Effector memory CD4-positive, alpha-beta T cell (primary cell): ENCODE measurements at regions not wholly inside any gene's neighbourhood (a gene's known extent, or its start where the extent isn't known, plus 50 kb on each side); places are given as distances from the start of the nearest gene placed in this dataset.

Experiments used
- DNase-seq, 3 donors: peaks; one replicate each; pipeline ENCODE4 v3.0.0-alpha.2; 2020
- H3K27ac ChIP-seq: 2 replicates; pipeline ENCODE4 v1.7.0; 2013; ENCODE audit warnings: mild to moderate bottlenecking, low read length, moderate library complexity; ENCODE audit not compliant: insufficient read depth, poor library complexity, severe bottlenecking
- H3K27me3 ChIP-seq: replicated peaks from 2 replicates; pipeline ENCODE4 v1.7.0; 2013; ENCODE audit warnings: mild to moderate bottlenecking, low read length; ENCODE audit not compliant: insufficient read depth, control insufficient read depth, poor library complexity, severe bottlenecking
- H3K36me3 ChIP-seq: 2 replicates; pipeline ENCODE4 v1.7.0; 2013; ENCODE audit warnings: mild to moderate bottlenecking, low read length, moderate library complexity; ENCODE audit not compliant: control insufficient read depth, insufficient read depth
- H3K4me1 ChIP-seq: 2 replicates; pipeline ENCODE4 v1.7.0; 2013; ENCODE audit warnings: low read length, mild to moderate bottlenecking; ENCODE audit not compliant: control insufficient read depth, insufficient read depth, poor library complexity, severe bottlenecking
- H3K4me3 ChIP-seq: 2 replicates; pipeline ENCODE4 v1.7.0; 2013; ENCODE audit warnings: low read length, low read depth, mild to moderate bottlenecking; ENCODE audit not compliant: insufficient read depth, poor library complexity, severe bottlenecking
- H3K9me3 ChIP-seq: 2 replicates; pipeline ENCODE4 v1.7.0; 2013; ENCODE audit warnings: mild to moderate bottlenecking, low read length, moderate library complexity; ENCODE audit not compliant: control insufficient read depth

- Histone ChIP-seq H3K36me3 (no peaks in the 10 kb centered on the region), H3K4me3 (no peak overlapping the region), H3K4me1 (peaks cover 4% of the 10 kb centered on the region), H3K9me3 (no peaks in the 10 kb centered on the region), H3K27ac (no peak overlapping the region), H3K27me3 (no peaks in the 10 kb centered on the region)
- no peak for DNase-seq
These were observed 88.0 kb upstream of the PELI1 start for GRCh38 chr2:64232266-64232665.

GRCh38 chr2:64233376-64233922 is 89.2 kb upstream of the PELI1 start:
- Histone ChIP-seq H3K9me3 (no peaks in the 10 kb centered on the region), H3K27ac (no peak overlapping the region), H3K4me1 (peaks cover 4% of the 10 kb centered on the region), H3K4me3 (no peak overlapping the region), H3K27me3 (no peaks in the 10 kb centered on the region), H3K36me3 (no peaks in the 10 kb centered on the region)
- DNase-seq = no peak

- no peaks in the 10 kb centered on the region for H3K36me3 ChIP-seq
- DNase-seq = no peak
- H3K27me3 ChIP-seq = no peaks in the 10 kb centered on the region
- H3K4me3 ChIP-seq = no peak overlapping the region
- H3K4me1 ChIP-seq = no peaks in the 10 kb centered on the region
- no peak overlapping the region for H3K27ac ChIP-seq
- H3K9me3 ChIP-seq = no peaks in the 10 kb centered on the region
These were observed 89.9 kb upstream of the PELI1 start for GRCh38 chr2:64234150-64234549.

GRCh38 chr2:64234785-64235184 is 90.6 kb upstream of the PELI1 start:
- H3K9me3 ChIP-seq = no peaks in the 10 kb centered on the region
- no peak overlapping the region for H3K27ac ChIP-seq
- DNase-seq = no peak
- H3K36me3 ChIP-seq = no peaks in the 10 kb centered on the region
- no peaks in the 10 kb centered on the region for H3K4me1 ChIP-seq
- H3K27me3 ChIP-seq = no peaks in the 10 kb centered on the region
- no peak overlapping the region for H3K4me3 ChIP-seq

GRCh38 chr2:64237266-64237665 is 93.0 kb upstream of the PELI1 start:
- Histone ChIP-seq H3K27me3 (no peaks in the 10 kb centered on the region), H3K9me3 (no peaks in the 10 kb centered on the region), H3K27ac (no peak overlapping the region), H3K36me3 (no peaks in the 10 kb centered on the region), H3K4me3 (no peak overlapping the region), H3K4me1 (no peaks in the 10 kb centered on the region)
- DNase-seq = no peak

GRCh38 chr2:64238799-64239198 is 94.6 kb upstream of the PELI1 start:
- Histone ChIP-seq H3K9me3 (no peaks in the 10 kb centered on the region), H3K27ac (no peak overlapping the region), H3K4me1 (no peaks in the 10 kb centered on the region), H3K27me3 (no peaks in the 10 kb centered on the region), H3K4me3 (no peak overlapping the region), H3K36me3 (no peaks in the 10 kb centered on the region)
- no peak for DNase-seq

GRCh38 chr2:64243081-64244036 is 99.1 kb upstream of the PELI1 start:
- Histone ChIP-seq H3K4me1 (no peaks in the 10 kb centered on the region), H3K36me3 (no peaks in the 10 kb centered on the region), H3K27ac (no peak overlapping the region), H3K4me3 (no peak overlapping the region), H3K27me3 (no peaks in the 10 kb centered on the region), H3K9me3 (no peaks in the 10 kb centered on the region)
- no peak for DNase-seq

GRCh38 chr2:64244037-64244416 is 99.8 kb upstream of the PELI1 start:
- no peak overlapping the region for H3K27ac ChIP-seq
- H3K36me3 ChIP-seq = no peaks in the 10 kb centered on the region
- no peaks in the 10 kb centered on the region for H3K27me3 ChIP-seq
- H3K4me3 ChIP-seq = no peak overlapping the region
- H3K4me1 ChIP-seq = no peaks in the 10 kb centered on the region
- no peak for DNase-seq
- H3K9me3 ChIP-seq = no peaks in the 10 kb centered on the region

- no peaks in the 10 kb centered on the region for H3K9me3 ChIP-seq
- H3K27me3 ChIP-seq = no peaks in the 10 kb centered on the region
- H3K27ac ChIP-seq = no peak overlapping the region
- H3K36me3 ChIP-seq = no peaks in the 10 kb centered on the region
- DNase-seq = no peak
- no peaks in the 10 kb centered on the region for H3K4me1 ChIP-seq
- no peak overlapping the region for H3K4me3 ChIP-seq
These were observed 101.4 kb upstream of the PELI1 start for GRCh38 chr2:64245631-64246030.

GRCh38 chr2:64246962-64247361 is 102.7 kb upstream of the PELI1 start:
- Histone ChIP-seq H3K4me3 (no peak overlapping the region), H3K4me1 (no peaks in the 10 kb centered on the region), H3K36me3 (no peaks in the 10 kb centered on the region), H3K9me3 (no peaks in the 10 kb centered on the region), H3K27ac (no peak overlapping the region), H3K27me3 (no peaks in the 10 kb centered on the region)
- no peak for DNase-seq
